Liver (tissue), 8 donors: ENCODE measurements at regions not wholly inside any gene's neighbourhood (a gene's known extent, or its start where the extent isn't known, plus 50 kb on each side); places are given as distances from the start of the nearest gene placed in this dataset.

Source experiments
- DNase-seq: peaks from one replicate; pipeline ENCODE4 v3.0.0-alpha.2; 2017; ENCODE audit warnings: low spot score
- H3K27ac ChIP-seq, 2 donors: one replicate each; pipeline ENCODE4 v1.7.0; 2013; ENCODE audit warnings: inconsistent platforms in 2 of 2, low read length in 2 of 2, control low read depth in 1 of 2, low read depth in 1 of 2, mild to moderate bottlenecking in 1 of 2
- H3K27me3 ChIP-seq, 4 donors: one replicate each; pipeline versions ENCODE4 v1.6.1 to v1.7.0; 2013; ENCODE audit warnings: low read length in 3 of 4, inconsistent platforms in 1 of 4, mild to moderate bottlenecking in 1 of 4, moderate library complexity in 1 of 4; ENCODE audit not compliant: control insufficient read depth in 4 of 4, insufficient read depth in 4 of 4
- H3K36me3 ChIP-seq, 4 donors: one replicate each; pipeline versions ENCODE4 v1.6.1 to v1.7.0; 2013; ENCODE audit warnings: low read length in 3 of 4, mild to moderate bottlenecking in 3 of 4, low read depth in 1 of 4, moderate library complexity in 1 of 4; ENCODE audit not compliant: control insufficient read depth in 4 of 4, insufficient read depth in 3 of 4
- H3K4me1 ChIP-seq, 4 donors: one replicate each; pipeline versions ENCODE4 v1.6.1 to v1.7.0; 2013; ENCODE audit warnings: low read length in 3 of 4, mild to moderate bottlenecking in 3 of 4, moderate library complexity in 1 of 4; ENCODE audit not compliant: control insufficient read depth in 4 of 4, insufficient read depth in 4 of 4
- H3K4me3 ChIP-seq, 3 donors: one replicate each; pipeline versions ENCODE4 v1.6.1 to v1.7.0; 2013; ENCODE audit warnings: low read length in 3 of 3, control low read depth in 1 of 3, low read depth in 1 of 3, mild to moderate bottlenecking in 1 of 3
- H3K9ac ChIP-seq, 2 donors: one replicate each; pipeline ENCODE4 v1.7.0; 2013; ENCODE audit warnings: low read length in 2 of 2, mild to moderate bottlenecking in 2 of 2, moderate library complexity in 2 of 2, control low read depth in 1 of 2, low read depth in 1 of 2
- H3K9me3 ChIP-seq, 4 donors: one replicate each; pipeline versions ENCODE4 v1.6.1 to v1.7.0; 2013; ENCODE audit warnings: low read length in 3 of 4; ENCODE audit not compliant: control insufficient read depth in 4 of 4
- EGR1 ChIP-seq, 2 donors: IDR thresholded peaks; 2 replicates each; pipeline ENCODE4 v1.6.1; 2016 to 2018; ENCODE audit warnings: antibody characterized with exemption in 2 of 2, low read depth in 2 of 2
- FOXA2 ChIP-seq: IDR thresholded peaks from 2 replicates; pipeline ENCODE4 v1.6.1; 2016; ENCODE audit warnings: antibody characterized with exemption
- GABPA ChIP-seq, 2 donors: IDR thresholded peaks in 1 of 2; conservative IDR thresholded peaks in 1 of 2; 2 replicates each; pipeline ENCODE4 v1.6.1; 2016; ENCODE audit warnings: antibody characterized with exemption in 2 of 2, mild to moderate bottlenecking in 1 of 2, moderate library complexity in 1 of 2
- NR2F2 ChIP-seq: IDR thresholded peaks from 2 replicates; pipeline ENCODE4 v1.6.1; 2016; ENCODE audit warnings: antibody characterized with exemption
- RAD21 ChIP-seq, 2 donors: IDR thresholded peaks; 2 replicates each; pipeline ENCODE4 v1.6.1; 2016; ENCODE audit warnings: antibody characterized with exemption in 2 of 2, mild to moderate bottlenecking in 2 of 2
- RXRA ChIP-seq, 2 donors: IDR thresholded peaks; 2 replicates each; pipeline ENCODE4 v1.6.1; 2017 to 2018; ENCODE audit warnings: antibody characterized with exemption in 2 of 2, mild to moderate bottlenecking in 1 of 2
- SP1 ChIP-seq: IDR thresholded peaks from 2 replicates; pipeline ENCODE4 v1.6.1; 2018; ENCODE audit warnings: antibody characterized with exemption, mild to moderate bottlenecking
- TAF1 ChIP-seq: conservative IDR thresholded peaks from 2 replicates; pipeline ENCODE4 v1.6.1; 2016; ENCODE audit warnings: antibody characterized with exemption, mild to moderate bottlenecking
- WGBS: extraction: QIAGEN DNeasy Blood & Tissue Kit; methylation state at CpG from one replicate; pipeline ENCODE4 v1.1.7; 2013; 5-methylcytosine and 5-hydroxymethylcytosine counted together
- TF ChIP-seq, protein P1 (sequence below): fragments of 150-350 bp; IDR thresholded peaks from 2 replicates; pipeline ENCODE4 v1.5.1; 2017; ENCODE audit warnings: improper control_type of control experiment, low read depth, low read length; ENCODE audit not compliant: missing input control
- TF ChIP-seq, protein P2 (sequence below): IDR thresholded peaks from 2 replicates; pipeline ENCODE4 v1.6.1; 2016; ENCODE audit warnings: antibody characterized with exemption
- TF ChIP-seq, protein P3 (sequence below): IDR thresholded peaks from 2 replicates; pipeline ENCODE4 v1.6.1; 2016; ENCODE audit warnings: antibody characterized with exemption
- donor health status: healthy.
- donor health status: healthy.
- donor health status: healthy.
- donor health status: healthy.
- donor health status: healthy.

DNA sequence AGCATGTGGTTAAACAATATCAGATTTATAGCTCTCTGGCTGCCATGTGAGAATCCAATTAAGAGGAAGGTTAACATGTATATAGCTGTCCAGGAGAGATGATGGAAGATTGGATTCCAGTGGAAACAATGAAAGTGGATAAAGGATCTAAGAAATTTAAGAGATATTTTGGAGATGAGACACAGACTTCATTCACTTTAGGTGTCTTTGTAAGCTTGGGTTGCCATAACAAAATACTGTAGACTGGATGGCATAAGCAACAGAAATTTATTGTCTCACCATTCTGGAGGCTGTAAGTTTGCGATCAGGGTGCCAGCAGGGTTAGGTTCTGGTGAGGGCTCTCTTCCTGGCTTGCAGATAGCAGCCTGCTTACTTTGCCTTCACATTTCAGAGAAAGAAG is 155.9 kb upstream of the MYOCD start (continued):
- TF ChIP-seq, protein P1, sequence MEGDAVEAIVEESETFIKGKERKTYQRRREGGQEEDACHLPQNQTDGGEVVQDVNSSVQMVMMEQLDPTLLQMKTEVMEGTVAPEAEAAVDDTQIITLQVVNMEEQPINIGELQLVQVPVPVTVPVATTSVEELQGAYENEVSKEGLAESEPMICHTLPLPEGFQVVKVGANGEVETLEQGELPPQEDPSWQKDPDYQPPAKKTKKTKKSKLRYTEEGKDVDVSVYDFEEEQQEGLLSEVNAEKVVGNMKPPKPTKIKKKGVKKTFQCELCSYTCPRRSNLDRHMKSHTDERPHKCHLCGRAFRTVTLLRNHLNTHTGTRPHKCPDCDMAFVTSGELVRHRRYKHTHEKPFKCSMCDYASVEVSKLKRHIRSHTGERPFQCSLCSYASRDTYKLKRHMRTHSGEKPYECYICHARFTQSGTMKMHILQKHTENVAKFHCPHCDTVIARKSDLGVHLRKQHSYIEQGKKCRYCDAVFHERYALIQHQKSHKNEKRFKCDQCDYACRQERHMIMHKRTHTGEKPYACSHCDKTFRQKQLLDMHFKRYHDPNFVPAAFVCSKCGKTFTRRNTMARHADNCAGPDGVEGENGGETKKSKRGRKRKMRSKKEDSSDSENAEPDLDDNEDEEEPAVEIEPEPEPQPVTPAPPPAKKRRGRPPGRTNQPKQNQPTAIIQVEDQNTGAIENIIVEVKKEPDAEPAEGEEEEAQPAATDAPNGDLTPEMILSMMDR: no peak
- TF ChIP-seq SP1 (no peak), EGR1 (IDR thresholded peaks at IDR 0.05; ENCODE audit: low read depth in 2 of 2) (no peak), FOXA2 (no peak), RAD21 (IDR thresholded peaks at IDR 0.05) (no peak), GABPA (IDR thresholded peaks at IDR 0.05 in 1 of 2, conservative IDR thresholded peaks at IDR 0.05 in 1 of 2) (no peak)
- TF ChIP-seq, protein P2, sequence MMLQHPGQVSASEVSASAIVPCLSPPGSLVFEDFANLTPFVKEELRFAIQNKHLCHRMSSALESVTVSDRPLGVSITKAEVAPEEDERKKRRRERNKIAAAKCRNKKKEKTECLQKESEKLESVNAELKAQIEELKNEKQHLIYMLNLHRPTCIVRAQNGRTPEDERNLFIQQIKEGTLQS: no peak

DNA sequence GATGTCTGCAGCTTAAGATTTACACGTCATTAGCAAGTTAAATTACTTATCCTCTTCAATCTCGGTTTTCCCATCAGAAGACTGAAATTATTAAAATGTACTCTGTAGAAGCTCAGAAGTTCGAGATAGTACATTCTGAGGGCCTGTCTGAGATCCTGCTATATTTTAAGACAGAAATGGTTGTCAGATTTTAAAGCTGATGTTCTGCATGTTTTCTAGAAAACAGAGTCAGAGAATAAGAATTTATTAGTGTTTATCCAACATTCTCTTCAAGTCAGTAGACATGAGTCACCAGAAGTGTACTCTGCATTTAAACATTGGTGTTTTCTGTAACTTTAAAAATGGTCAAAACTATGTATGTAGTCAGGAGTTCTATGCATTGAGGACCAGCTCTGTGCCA is 155.2 kb upstream of the MYOCD start:
- no peak overlapping the region for H3K9ac ChIP-seq
- no peak overlapping the region for H3K27ac ChIP-seq
- TF ChIP-seq NR2F2: no peak
- TF ChIP-seq, protein P3, sequence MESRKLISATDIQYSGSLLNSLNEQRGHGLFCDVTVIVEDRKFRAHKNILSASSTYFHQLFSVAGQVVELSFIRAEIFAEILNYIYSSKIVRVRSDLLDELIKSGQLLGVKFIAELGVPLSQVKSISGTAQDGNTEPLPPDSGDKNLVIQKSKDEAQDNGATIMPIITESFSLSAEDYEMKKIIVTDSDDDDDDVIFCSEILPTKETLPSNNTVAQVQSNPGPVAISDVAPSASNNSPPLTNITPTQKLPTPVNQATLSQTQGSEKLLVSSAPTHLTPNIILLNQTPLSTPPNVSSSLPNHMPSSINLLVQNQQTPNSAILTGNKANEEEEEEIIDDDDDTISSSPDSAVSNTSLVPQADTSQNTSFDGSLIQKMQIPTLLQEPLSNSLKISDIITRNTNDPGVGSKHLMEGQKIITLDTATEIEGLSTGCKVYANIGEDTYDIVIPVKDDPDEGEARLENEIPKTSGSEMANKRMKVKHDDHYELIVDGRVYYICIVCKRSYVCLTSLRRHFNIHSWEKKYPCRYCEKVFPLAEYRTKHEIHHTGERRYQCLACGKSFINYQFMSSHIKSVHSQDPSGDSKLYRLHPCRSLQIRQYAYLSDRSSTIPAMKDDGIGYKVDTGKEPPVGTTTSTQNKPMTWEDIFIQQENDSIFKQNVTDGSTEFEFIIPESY: no peak
- no peak for TF ChIP-seq FOXA2
- DNase-seq: no peak
- no peaks in the 10 kb centered on the region for H3K4me1 ChIP-seq
- WGBS: 61% methylated on average over 3 of the region's 3 CpGs
- no peaks in the 10 kb centered on the region for H3K27me3 ChIP-seq
- no peaks in the 10 kb centered on the region for H3K9me3 ChIP-seq
- H3K4me3 ChIP-seq: no peak overlapping the region
- H3K36me3 ChIP-seq: no peaks in the 10 kb centered on the region

DNA sequence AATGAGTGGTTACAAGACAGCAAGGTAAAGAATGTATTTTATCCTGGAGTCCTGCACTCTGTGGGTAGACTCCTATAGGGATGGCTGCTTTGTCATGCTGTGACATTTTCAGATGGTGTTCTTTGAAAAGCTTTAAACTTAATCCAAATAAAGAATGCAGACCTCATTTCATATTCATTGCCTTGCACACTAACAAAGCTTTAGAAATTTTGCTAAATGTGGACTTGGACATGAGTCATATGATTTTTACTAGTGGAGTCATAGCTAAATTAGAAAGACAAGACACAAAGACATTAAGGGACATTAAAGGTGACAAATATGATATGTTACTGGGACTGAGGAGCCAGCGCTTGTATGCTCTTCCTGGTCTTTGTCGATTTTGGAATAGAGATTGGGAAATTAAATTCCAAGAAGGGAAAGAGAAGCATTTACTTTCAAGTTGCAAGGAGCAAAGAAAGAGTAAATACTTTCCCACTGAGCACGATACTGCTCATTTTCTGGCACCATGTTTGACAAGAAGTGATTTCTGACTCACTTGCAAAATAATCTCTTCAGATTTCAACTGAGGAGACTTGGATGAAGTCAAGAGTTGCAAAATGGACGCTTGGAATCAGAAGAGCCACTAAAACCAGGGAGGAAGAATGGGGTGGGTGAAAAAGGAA is 152.9 kb upstream of the MYOCD start:
- Histone ChIP-seq H3K27me3 (no peaks in the 10 kb centered on the region), H3K9me3 (no peaks in the 10 kb centered on the region), H3K4me1 (no peaks in the 10 kb centered on the region), H3K9ac (no peak overlapping the region), H3K36me3 (no peaks in the 10 kb centered on the region), H3K27ac (no peak overlapping the region), H3K4me3 (no peak overlapping the region)
- TF ChIP-seq RXRA (IDR thresholded peaks at IDR 0.05): no peak
- TF ChIP-seq, protein P2: no peak
- TF ChIP-seq, protein P3: no peak
- no peak for TF ChIP-seq TAF1
- 75% methylated on average over 4 of the region's 4 CpGs for WGBS
- DNase-seq: no peak
